ENCODE measurements at regions not wholly inside any gene's neighbourhood (a gene's known extent, or its start where the extent isn't known, plus 50 kb on each side); places are given as distances from the start of the nearest gene placed in this dataset.
"Not testable (repeated sequence)": the region's sequence is repeated elsewhere in the genome, so short reads cannot be mapped to it uniquely, and the experiment has no call there.

- not testable (repeated sequence) for TF ChIP-seq CTCF, POLR2A (IDR thresholded peaks at IDR 0.05)
Observed at GRCh38 chr6:120748574-120748973, 585.7 kb downstream of the TBC1D32 start.

All from sigmoid colon (tissue), 3 donors.